Tibial nerve (tissue), 4 donors: ENCODE measurements at regions not wholly inside any gene's neighbourhood (a gene's known extent, or its start where the extent isn't known, plus 50 kb on each side); places are given as distances from the start of the nearest gene placed in this dataset.

ENCODE experiments used
- DNase-seq, 2 donors: peaks; one replicate each; pipeline ENCODE4 v3.0.0-alpha.2; 2019; ENCODE audit warnings: low spot score in 2 of 2
- H3K27ac ChIP-seq, 4 donors: fragments of 200-600 bp; sonication (generic) in 3 of 4; one replicate each; pipeline ENCODE4 v1.5.1; 2017 to 2019; ENCODE audit warnings: mild to moderate bottlenecking in 1 of 4
- H3K27me3 ChIP-seq, 2 donors: fragments of 200-600 bp; sonication (generic) in 1 of 2; one replicate each; pipeline versions ENCODE4 v1.5.1 to v1.6.0; 2017 to 2019
- H3K36me3 ChIP-seq, 3 donors: fragments of 200-600 bp; sonication (generic); one replicate each; pipeline ENCODE4 v1.5.1; 2018 to 2019
- H3K4me1 ChIP-seq, 4 donors: fragments of 200-600 bp; sonication (generic) in 3 of 4; one replicate each; pipeline ENCODE4 v1.5.1; 2017 to 2019
- H3K4me3 ChIP-seq, 4 donors: fragments of 200-600 bp; sonication (generic) in 3 of 4; one replicate each; pipeline ENCODE4 v1.5.1; 2017 to 2019; ENCODE audit warnings: mild to moderate bottlenecking in 1 of 4, moderate library complexity in 1 of 4
- H3K9me3 ChIP-seq, 4 donors: fragments of 200-600 bp; sonication (generic) in 3 of 4; one replicate each; pipeline ENCODE4 v1.5.1; 2017 to 2019
- EP300 ChIP-seq, 2 donors: sonication (generic); formaldehyde crosslinking; IDR thresholded peaks; one replicate each; pipeline ENCODE4 v1.6.1; 2017; ENCODE audit warnings: antibody characterized with exemption in 2 of 2, mild to moderate bottlenecking in 1 of 2
- POLR2A ChIP-seq, 2 donors: fragments of 450-650 bp; IDR thresholded peaks; one replicate each; pipeline ENCODE4 v1.6.1; 2017; ENCODE audit warnings: antibody characterized with exemption in 2 of 2, mild to moderate bottlenecking in 2 of 2, moderate library complexity in 2 of 2
- WGBS, 2 donors: methylation state at CpG; one replicate each; pipeline ENCODE4 v1.1.5; 2018; 5-methylcytosine and 5-hydroxymethylcytosine counted together
- TF ChIP-seq, protein P1 (sequence below), 5 experiments: fragments of 200-600 bp in 3 of 5; fragments of 450-650 bp in 2 of 5; sonication (generic) in 3 of 5; IDR thresholded peaks; one replicate each; pipeline ENCODE4 v1.5.1; 2016 to 2019; ENCODE audit warnings: antibody characterized with exemption in 5 of 5, mild to moderate bottlenecking in 3 of 5, moderate library complexity in 2 of 5

DNA sequence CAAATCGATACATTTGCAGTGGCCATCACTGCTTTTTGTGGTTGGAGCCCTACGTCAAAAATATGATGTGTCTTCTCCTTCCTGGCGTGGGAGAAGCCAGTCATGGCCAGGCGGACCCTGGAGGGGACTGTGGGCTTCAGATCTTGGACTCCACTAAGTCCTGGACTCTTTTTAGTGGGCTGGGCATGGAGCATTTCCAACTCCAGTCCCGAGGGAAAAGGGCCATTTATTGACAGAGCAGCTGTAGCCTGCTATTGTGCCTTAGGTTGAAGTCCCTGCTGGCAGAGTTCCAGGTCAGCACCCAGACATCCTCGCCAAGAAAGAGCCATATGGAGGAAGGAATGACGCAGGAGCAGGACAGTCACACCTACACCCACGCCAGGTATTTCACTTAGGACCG, 179.2 kb upstream of the ZNF507 start:
- H3K27ac ChIP-seq = no peak overlapping the region
- no peak overlapping the region for H3K4me3 ChIP-seq
- no peaks in the 10 kb centered on the region for H3K27me3 ChIP-seq
- H3K36me3 ChIP-seq = no peaks in the 10 kb centered on the region
- H3K4me1 ChIP-seq = no peaks in the 10 kb centered on the region
- no peak for DNase-seq
- no peak for TF ChIP-seq POLR2A (IDR thresholded peaks at IDR 0.05)
- no peak for TF ChIP-seq EP300 (IDR thresholded peaks at IDR 0.05)
- WGBS, 2 donors = 64 to 70% methylated on average over 7 of the region's 9 CpGs
- no peaks in the 10 kb centered on the region for H3K9me3 ChIP-seq

- DNase-seq = no peak
- Histone ChIP-seq H3K36me3 (no peaks in the 10 kb centered on the region), H3K9me3 (no peaks in the 10 kb centered on the region), H3K4me3 (no peak overlapping the region), H3K27me3 (no peaks in the 10 kb centered on the region), H3K27ac (no peak overlapping the region), H3K4me1 (no peaks in the 10 kb centered on the region)
- TF ChIP-seq, protein P1, sequence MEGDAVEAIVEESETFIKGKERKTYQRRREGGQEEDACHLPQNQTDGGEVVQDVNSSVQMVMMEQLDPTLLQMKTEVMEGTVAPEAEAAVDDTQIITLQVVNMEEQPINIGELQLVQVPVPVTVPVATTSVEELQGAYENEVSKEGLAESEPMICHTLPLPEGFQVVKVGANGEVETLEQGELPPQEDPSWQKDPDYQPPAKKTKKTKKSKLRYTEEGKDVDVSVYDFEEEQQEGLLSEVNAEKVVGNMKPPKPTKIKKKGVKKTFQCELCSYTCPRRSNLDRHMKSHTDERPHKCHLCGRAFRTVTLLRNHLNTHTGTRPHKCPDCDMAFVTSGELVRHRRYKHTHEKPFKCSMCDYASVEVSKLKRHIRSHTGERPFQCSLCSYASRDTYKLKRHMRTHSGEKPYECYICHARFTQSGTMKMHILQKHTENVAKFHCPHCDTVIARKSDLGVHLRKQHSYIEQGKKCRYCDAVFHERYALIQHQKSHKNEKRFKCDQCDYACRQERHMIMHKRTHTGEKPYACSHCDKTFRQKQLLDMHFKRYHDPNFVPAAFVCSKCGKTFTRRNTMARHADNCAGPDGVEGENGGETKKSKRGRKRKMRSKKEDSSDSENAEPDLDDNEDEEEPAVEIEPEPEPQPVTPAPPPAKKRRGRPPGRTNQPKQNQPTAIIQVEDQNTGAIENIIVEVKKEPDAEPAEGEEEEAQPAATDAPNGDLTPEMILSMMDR (IDR thresholded peaks at IDR 0.05) = no peak
- TF ChIP-seq POLR2A (IDR thresholded peaks at IDR 0.05) (no peak), EP300 (IDR thresholded peaks at IDR 0.05) (no peak)
- 84 to 94% methylated on average over 4 of the region's 4 CpGs for WGBS, 2 donors
These were observed 177.3 kb upstream of the ZNF507 start for GRCh38 chr19:32168111-32168510.

- no peak for DNase-seq
- Histone ChIP-seq H3K4me1 (no peaks in the 10 kb centered on the region), H3K36me3 (no peaks in the 10 kb centered on the region), H3K9me3 (no peaks in the 10 kb centered on the region), H3K27ac (no peak overlapping the region), H3K27me3 (no peaks in the 10 kb centered on the region), H3K4me3 (no peak overlapping the region)
- TF ChIP-seq, protein P1 (IDR thresholded peaks at IDR 0.05) = no peak
- TF ChIP-seq POLR2A (IDR thresholded peaks at IDR 0.05) (no peak), EP300 (IDR thresholded peaks at IDR 0.05) (no peak)
- WGBS, 2 donors = 75 to 81% methylated on average over 5 of the region's 5 CpGs
These were observed 176.8 kb upstream of the ZNF507 start for GRCh38 chr19:32168606-32169005.

DNA sequence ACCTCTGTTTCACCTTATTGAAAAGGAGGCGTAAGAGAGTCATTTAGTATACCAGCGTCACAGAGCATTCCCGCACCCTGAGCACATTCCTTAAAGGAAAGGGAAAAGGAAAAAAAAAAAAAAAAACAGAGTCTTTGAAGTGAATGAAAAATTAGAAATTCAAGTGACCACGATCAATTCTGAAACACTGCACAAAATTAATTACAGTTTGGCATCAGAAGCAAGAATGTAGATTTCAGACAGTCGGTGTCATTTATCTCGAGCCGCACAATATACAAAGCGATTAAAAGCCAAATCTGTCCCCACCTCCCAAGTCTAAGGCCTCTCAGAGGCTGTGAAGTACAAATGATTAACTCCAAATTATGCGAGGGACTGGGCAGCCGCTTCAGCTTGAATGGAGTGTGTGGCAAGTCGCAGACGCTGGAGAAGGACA, 173.7 kb upstream of the ZNF507 start:
- no peak overlapping the region for H3K27ac ChIP-seq
- WGBS, 2 donors = 56 to 61% methylated on average over 12 of the region's 12 CpGs

DNA sequence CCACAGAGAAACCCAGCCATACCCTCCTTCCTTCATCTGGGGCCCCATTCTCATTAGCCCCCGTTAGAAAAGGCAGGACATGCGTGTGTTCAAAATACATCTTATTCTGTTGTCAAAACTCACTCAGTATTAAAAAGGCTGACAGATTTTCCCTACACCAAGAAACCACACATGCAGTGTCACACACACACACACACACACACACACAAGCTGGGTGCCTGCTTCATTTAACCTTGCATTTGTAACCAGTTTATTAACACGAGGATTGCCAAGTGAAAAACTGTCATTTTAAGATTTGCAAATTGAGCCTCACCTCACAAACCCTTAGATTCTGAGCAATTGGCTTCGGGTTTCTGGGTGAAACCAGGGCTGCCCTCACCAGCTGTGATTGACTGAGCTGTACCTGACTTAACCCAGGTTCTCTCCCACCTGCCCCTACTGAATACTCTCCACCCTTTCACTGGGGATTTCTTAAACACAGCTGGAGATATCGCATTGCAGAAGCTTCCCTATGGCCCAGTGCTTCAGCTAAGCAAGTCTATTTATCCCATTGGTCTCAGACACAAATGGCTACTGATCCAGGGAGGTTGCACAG, 172.7 kb upstream of the ZNF507 start:
- TF ChIP-seq, protein P1 (IDR thresholded peaks at IDR 0.05) = no peak
- TF ChIP-seq EP300 (IDR thresholded peaks at IDR 0.05) (no peak), POLR2A (IDR thresholded peaks at IDR 0.05) (no peak)
- H3K4me1 ChIP-seq = no peaks in the 10 kb centered on the region
- H3K9me3 ChIP-seq = no peaks in the 10 kb centered on the region
- no peak for DNase-seq
- no peak overlapping the region for H3K27ac ChIP-seq
- no peak overlapping the region for H3K4me3 ChIP-seq
- WGBS, 2 donors = 76 to 78% methylated on average over 5 of the region's 5 CpGs
- no peaks in the 10 kb centered on the region for H3K36me3 ChIP-seq
- no peaks in the 10 kb centered on the region for H3K27me3 ChIP-seq

More for the DNA sequence above, 173.7 kb upstream of the ZNF507 start:
- Histone ChIP-seq H3K27me3 (no peaks in the 10 kb centered on the region), H3K4me3 (no peak overlapping the region), H3K36me3 (no peaks in the 10 kb centered on the region), H3K9me3 (no peaks in the 10 kb centered on the region), H3K4me1 (no peaks in the 10 kb centered on the region)
- no peak for DNase-seq
- TF ChIP-seq POLR2A (IDR thresholded peaks at IDR 0.05) = no peak
- no peak for TF ChIP-seq EP300 (IDR thresholded peaks at IDR 0.05)
- TF ChIP-seq, protein P1 (IDR thresholded peaks at IDR 0.05) = no peak

DNA sequence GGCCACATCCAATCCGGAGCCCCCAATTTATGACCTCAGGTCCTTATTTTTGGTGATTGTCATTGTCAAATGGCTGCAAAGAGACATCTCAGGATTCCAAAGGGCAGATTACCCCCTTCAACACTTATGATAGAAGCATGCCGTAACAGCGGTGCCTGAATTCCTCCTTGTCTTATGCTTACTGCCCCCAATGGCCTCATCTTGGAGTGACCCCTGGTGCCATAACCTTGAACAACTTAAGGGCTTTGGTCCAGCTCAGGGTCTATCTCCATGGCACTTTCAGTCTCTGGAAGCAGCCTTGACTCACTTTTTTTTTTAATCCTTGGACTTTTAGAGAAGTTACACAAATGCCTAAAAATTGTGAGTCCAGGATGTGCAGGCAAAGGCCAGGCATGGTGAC, 171.6 kb upstream of the ZNF507 start:
- no peaks in the 10 kb centered on the region for H3K27me3 ChIP-seq
- no peaks in the 10 kb centered on the region for H3K36me3 ChIP-seq
- H3K4me3 ChIP-seq = no peak overlapping the region
- H3K27ac ChIP-seq = no peak overlapping the region
- no peak for DNase-seq
- TF ChIP-seq, protein P1 (IDR thresholded peaks at IDR 0.05) = no peak
- no peak for TF ChIP-seq POLR2A (IDR thresholded peaks at IDR 0.05)
- no peak for TF ChIP-seq EP300 (IDR thresholded peaks at IDR 0.05)
- no peaks in the 10 kb centered on the region for H3K9me3 ChIP-seq
- H3K4me1 ChIP-seq = no peaks in the 10 kb centered on the region
- 80 to 90% methylated on average over 3 of the region's 3 CpGs for WGBS, 2 donors
